ENCODE measurements at regions not wholly inside any gene's neighbourhood (a gene's known extent, or its start where the extent isn't known, plus 50 kb on each side); places are given as distances from the start of the nearest gene placed in this dataset.

DNA sequence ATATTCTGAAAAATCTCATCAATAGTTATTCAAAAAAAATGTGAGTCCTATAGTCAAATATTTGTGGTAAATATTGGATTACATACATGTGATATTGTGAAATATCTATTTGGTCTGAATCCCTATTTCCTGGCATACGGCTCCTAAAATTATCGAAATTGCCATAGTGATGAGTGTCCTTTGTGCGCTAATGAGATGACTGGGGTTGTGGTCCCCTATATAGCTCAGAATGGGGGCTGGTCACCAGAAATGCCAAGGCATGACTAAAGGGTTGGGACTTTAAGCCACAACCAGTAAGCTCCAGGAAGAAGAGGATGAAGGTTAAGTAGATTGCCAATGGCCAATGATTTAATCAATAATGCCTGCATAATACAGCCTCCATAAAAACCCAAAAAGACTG is 610.2 kb upstream of the CHRM3 start:
- no peaks in the 10 kb centered on the region for H3K9me1 ChIP-seq (replicated peaks; ENCODE audit: control insufficient read depth, extremely low read depth, insufficient read depth, low read length)
- no peak for DNase-seq (ENCODE audit: low read depth, low spot score)
- CTCF ChIA-PET, result no interaction called here
- no peak overlapping the region for H3K4me3 ChIP-seq (replicated peaks in 1 of 3; ENCODE audit: insufficient read depth in 1 of 3, low read depth in 1 of 3, low read length in 3 of 3)
- H2AFZ ChIP-seq (ENCODE audit: low read depth, low read length), result no peak overlapping the region
- dilution Hi-C loops (cut with MboI; ENCODE audit: extremely low pct_ligation_motif_present, low sequenced_read_pairs), result no loop called here
- intact Hi-C loops (cut with micrococcal nuclease), result no loop called here
- no peaks in the 10 kb centered on the region for H3K79me2 ChIP-seq (ENCODE audit: control insufficient read depth, insufficient read depth, low read length)
- no peak overlapping the region for H3K4me2 ChIP-seq (ENCODE audit: insufficient read depth, low read length)
- H3K9ac ChIP-seq (replicated peaks; ENCODE audit: extremely low read depth, insufficient read depth, low read length), result no peak overlapping the region
- H3K36me3 ChIP-seq (ENCODE audit: control insufficient read depth in 2 of 2, extremely low read depth in 1 of 2, insufficient read depth in 2 of 2, low read length in 2 of 2), result no peaks in the 10 kb centered on the region
- no TSS peak for BruUV-seq (replicated peaks)
- no peaks in the 10 kb centered on the region for H3K4me1 ChIP-seq (ENCODE audit: control insufficient read depth, extremely low read depth, insufficient read depth, low read length)
- POLR2A ChIA-PET, result no interaction called here
- no peak overlapping the region for H3K27ac ChIP-seq (ENCODE audit: insufficient read depth, low read depth, low read length)
- no peak for FAIRE-seq
- H4K20me1 ChIP-seq (replicated peaks; ENCODE audit: control insufficient read depth, extremely low read depth, insufficient read depth, low read length), result no peaks in the 10 kb centered on the region
- TF ChIP-seq POLR2A (IDR thresholded peaks at IDR 0.05; ENCODE audit: low read depth, low read length), result no peak
- TF ChIP-seq GATA2 (IDR thresholded peaks at IDR 0.05; ENCODE audit: insufficient read depth, insufficient read length, low read depth, low read length), result no peak
- TF ChIP-seq MYC (IDR thresholded peaks at IDR 0.05; ENCODE audit: low read depth, low read length), result no peak
- no peak for TF ChIP-seq EZH2 (IDR thresholded peaks at IDR 0.05; ENCODE audit: borderline replicate concordance, low read depth, low read length, severe bottlenecking)
- no peak for TF ChIP-seq JUN (IDR thresholded peaks at IDR 0.05; ENCODE audit: borderline replicate concordance, insufficient read depth, insufficient read length, low read depth)
- TF ChIP-seq, protein P1, sequence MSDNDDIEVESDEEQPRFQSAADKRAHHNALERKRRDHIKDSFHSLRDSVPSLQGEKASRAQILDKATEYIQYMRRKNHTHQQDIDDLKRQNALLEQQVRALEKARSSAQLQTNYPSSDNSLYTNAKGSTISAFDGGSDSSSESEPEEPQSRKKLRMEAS (IDR thresholded peaks at IDR 0.05; ENCODE audit: insufficient read depth, insufficient read length), result no peak
- TF ChIP-seq POLR2AphosphoS5 (IDR thresholded peaks at IDR 0.05; ENCODE audit: insufficient read depth, low read depth, low read length), result no peak
- TF ChIP-seq FOS (IDR thresholded peaks at IDR 0.05; ENCODE audit: borderline replicate concordance, insufficient read depth, low read length), result no peak
- TF ChIP-seq, protein P2, sequence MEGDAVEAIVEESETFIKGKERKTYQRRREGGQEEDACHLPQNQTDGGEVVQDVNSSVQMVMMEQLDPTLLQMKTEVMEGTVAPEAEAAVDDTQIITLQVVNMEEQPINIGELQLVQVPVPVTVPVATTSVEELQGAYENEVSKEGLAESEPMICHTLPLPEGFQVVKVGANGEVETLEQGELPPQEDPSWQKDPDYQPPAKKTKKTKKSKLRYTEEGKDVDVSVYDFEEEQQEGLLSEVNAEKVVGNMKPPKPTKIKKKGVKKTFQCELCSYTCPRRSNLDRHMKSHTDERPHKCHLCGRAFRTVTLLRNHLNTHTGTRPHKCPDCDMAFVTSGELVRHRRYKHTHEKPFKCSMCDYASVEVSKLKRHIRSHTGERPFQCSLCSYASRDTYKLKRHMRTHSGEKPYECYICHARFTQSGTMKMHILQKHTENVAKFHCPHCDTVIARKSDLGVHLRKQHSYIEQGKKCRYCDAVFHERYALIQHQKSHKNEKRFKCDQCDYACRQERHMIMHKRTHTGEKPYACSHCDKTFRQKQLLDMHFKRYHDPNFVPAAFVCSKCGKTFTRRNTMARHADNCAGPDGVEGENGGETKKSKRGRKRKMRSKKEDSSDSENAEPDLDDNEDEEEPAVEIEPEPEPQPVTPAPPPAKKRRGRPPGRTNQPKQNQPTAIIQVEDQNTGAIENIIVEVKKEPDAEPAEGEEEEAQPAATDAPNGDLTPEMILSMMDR (IDR thresholded peaks at IDR 0.05; ENCODE audit: extremely low read depth in 1 of 2, insufficient read depth in 1 of 2, low read depth in 1 of 2, low read length in 2 of 2), result no peak
- peaks cover 2% of the 10 kb centered on the region for H3K9me3 ChIP-seq (replicated peaks; ENCODE audit: control insufficient read depth, insufficient read depth, low read length)
- H3K27me3 ChIP-seq (ENCODE audit: control insufficient read depth in 2 of 2, insufficient read depth in 2 of 2, low read length in 2 of 2), result no peaks in the 10 kb centered on the region

Data from endothelial cell of umbilical vein (primary cell).